NCI-H446 (cell line): ENCODE measurements at regions not wholly inside any gene's neighbourhood (a gene's known extent, or its start where the extent isn't known, plus 50 kb on each side); places are given as distances from the start of the nearest gene placed in this dataset.
"Not testable (repeated sequence)": the region's sequence is repeated elsewhere in the genome, so short reads cannot be mapped to it uniquely, and the experiment has no call there.

Experiments used
- DNase-seq, 2 experiments: peaks; one replicate each; lab custom pipeline; 2025; lab: John Stamatoyannopoulos, UW

- DNase-seq, result not testable (repeated sequence)
These were observed 603.8 kb downstream of the TTLL7 start for GRCh38 chr1:83395130-83395529.

DNA sequence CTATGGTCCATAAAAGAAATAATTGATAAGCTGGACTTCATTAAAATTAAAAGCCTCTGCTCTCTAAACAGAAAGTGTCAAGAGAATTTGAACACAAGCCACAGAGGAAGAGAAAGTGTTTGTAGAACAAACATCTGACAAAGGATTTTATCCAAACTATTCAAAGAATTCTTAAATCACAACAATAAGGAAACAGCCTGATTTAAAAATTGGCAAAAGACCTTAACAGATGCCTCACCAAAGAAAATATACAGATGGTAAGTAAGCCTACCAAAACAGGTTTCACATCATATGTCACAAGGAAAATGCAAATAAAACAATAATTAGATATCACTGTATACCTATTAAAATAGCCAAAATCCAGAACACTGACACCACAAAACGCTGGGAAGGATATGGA lies 612.0 kb downstream of the TTLL7 start:
- DNase-seq, result peak in 1 of 2 experiments; percentile 47

GRCh38 chr1:83383107-83383506 lies 615.8 kb downstream of the TTLL7 start:
- DNase-seq, result not testable (repeated sequence)

DNA sequence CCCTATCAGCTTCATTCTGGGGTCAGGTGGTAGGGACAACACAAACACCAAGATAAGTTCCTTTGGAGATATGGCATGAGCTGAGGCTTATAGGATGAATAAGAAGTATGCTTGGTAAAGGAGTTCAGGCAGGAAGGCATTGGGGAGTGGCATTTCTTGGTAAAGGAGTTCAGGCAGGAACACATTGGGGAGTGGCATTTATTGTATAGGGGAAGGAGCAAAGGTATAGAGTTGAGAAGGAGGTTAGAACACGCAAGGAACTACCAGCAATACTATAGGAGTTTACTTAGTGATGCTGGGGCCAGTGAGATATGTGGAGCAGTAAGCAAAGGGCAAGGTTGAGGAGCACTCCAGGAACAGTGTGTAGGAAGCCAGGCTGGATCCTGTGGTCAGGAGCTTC lies 625.9 kb downstream of the TTLL7 start:
- not testable (repeated sequence) for DNase-seq

GRCh38 chr1:83369853-83370252 lies 629.1 kb downstream of the TTLL7 start:
- not testable (repeated sequence) for DNase-seq

GRCh38 chr1:83365320-83365719 lies 633.6 kb downstream of the TTLL7 start:
- not testable (repeated sequence) for DNase-seq

GRCh38 chr1:83345375-83345774 lies 653.6 kb downstream of the TTLL7 start:
- DNase-seq, result not testable (repeated sequence)

DNA sequence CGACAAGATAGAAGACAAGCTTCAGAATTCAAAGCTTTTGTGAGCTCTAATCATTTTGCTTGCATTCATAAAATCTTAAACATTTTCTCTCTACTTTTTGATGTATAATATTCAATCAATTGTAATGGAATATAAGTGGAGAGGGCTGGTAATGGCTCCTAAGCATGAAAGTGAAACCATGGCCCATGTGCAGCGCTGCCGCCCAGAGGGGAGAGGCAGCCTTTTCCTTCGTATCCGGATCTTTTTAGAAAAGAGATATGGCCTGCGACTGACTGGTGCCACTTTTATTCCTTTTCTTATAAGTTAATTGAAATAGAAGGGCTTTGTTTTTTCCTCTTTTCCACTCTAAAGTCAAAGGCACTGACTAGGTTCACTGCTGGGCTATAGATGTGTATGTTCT lies 655.2 kb downstream of the TTLL7 start:
- not testable (repeated sequence) for DNase-seq

DNA sequence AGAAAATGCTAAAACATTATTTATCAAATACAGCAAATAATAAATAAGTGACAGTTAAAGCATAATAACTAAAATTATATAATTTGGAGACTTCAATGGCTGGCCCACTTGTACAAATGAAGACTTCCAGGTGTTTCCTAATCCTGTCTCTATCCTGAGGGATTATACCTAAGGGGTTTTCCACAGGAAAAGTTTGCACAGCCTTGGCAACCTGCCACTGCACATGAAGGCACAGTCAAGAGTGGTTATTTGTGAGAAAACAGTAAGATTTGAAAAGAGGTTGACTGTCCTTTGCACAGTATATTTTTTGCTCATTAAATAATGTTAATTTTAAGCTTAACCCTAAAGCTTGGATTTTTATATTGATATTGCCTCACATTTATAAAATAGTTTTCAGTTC lies 655.9 kb downstream of the TTLL7 start:
- DNase-seq, result not testable (repeated sequence)

- not testable (repeated sequence) for DNase-seq
These were observed 666.6 kb downstream of the TTLL7 start for GRCh38 chr1:83332308-83332707.

- no peak for DNase-seq
These were observed 680.6 kb downstream of the TTLL7 start for GRCh38 chr1:83318366-83318765.

DNA sequence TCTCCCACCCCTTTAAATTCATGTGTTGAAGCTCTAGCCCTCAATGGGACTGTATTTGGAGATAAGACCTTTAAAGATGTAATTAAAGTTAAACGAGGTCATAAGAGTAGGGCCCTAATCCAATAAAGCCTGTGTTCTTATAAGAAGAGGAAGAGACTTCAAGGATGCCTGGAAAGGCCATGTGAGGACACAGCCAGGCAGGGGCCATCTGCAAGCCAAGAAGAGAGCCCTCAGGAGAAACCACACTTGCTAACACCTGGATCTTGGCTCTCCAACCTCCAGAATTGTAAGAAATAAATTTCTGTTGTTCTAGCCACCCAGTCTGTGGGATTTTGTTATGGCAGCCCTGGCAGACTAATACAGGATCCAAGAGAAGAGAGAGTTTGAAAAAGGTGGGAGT lies 683.5 kb downstream of the TTLL7 start:
- not testable (repeated sequence) for DNase-seq

- not testable (repeated sequence) for DNase-seq
These were observed 688.8 kb downstream of the TTLL7 start for GRCh38 chr1:83310161-83310560.

- not testable (repeated sequence) for DNase-seq
These were observed 689.9 kb downstream of the TTLL7 start for GRCh38 chr1:83309035-83309434.

- not testable (repeated sequence) for DNase-seq
These were observed 692.1 kb downstream of the TTLL7 start for GRCh38 chr1:83306811-83307210.

- DNase-seq, result not testable (repeated sequence)
These were observed 703.3 kb downstream of the TTLL7 start for GRCh38 chr1:83295594-83295993.

- DNase-seq, result not testable (repeated sequence)
These were observed 711.5 kb downstream of the TTLL7 start for GRCh38 chr1:83287391-83287790.

- not testable (repeated sequence) for DNase-seq
These were observed 724.3 kb downstream of the TTLL7 start for GRCh38 chr1:83274656-83275055.

DNA sequence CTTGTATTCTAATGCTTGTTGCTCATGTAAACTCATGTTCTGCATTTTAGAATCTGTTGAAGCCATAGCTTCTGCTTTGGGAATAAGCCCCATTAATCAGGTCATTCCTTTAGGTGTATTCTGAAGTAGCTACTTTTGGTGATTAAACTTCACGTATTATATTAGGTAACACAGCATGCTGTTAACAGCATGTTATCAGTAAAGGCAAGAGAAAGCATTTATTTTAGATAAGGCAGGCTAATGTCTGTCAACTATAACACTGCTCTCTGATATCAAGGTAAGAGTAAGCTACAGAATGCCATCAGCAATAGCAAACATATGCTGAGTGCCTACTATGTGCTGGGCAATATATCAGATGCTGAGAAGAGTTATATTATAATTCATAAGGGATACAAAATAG lies 726.4 kb downstream of the TTLL7 start:
- DNase-seq, result not testable (repeated sequence)

GRCh38 chr1:83271834-83272233 lies 727.1 kb downstream of the TTLL7 start:
- DNase-seq, result not testable (repeated sequence)

DNA sequence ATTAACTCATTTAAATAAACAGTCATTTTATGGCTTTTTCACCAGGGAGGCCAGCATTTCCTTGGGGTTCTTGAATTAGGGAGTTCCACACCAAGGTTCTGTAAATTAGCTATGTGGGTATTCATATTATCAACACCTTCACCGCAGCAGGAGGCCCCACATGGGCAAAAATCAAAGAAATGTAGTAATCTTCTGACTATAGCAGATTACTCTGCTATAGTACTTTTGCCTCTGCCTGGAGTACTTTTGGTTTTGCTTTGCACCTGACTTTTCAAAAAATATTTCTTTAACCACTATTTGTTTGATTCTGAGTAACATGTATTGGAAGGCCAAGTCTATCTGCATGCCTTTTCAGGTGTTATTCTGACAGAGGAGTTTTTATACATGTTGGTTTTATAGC lies 728.1 kb downstream of the TTLL7 start:
- not testable (repeated sequence) for DNase-seq

DNA sequence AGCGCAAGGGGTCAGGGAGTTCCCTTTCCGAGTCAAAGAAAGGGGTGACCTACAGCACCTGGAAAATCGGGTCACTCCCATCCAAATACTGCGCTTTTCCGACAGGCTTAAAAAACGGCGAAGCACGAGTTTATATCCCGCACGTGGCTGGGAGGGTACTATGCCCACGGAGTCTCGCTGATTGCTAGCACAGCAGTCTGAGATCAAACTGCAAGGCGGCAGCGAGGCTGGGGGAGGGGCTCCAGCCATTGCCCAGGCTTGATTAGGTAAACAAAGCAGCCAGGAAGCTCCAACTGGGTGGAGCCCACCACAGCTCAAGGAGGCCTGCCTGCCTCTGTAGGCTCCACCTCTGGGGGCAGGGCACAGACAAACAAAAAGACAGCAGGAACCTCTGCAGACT lies 735.1 kb downstream of the TTLL7 start:
- DNase-seq, result not testable (repeated sequence)

DNA sequence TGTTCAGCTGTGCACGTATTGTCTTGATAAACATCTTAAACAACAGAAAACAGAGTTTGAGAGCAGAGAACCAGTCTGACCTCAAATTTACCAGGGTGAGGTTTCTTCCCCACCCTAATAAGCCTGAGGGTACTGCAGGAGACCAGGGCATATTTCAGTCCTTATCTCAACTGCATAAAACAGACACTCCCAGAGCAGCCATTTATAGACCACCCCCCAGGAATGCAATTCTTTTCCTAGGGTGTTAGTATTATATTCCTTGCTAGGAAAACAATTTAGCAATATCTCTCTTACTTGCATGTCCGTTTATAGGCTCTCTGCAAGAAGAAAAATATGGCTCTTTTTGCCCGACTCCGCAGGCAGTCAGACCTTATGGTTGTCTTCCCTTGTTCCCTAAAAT lies 747.2 kb downstream of the TTLL7 start:
- not testable (repeated sequence) for DNase-seq

- peak in 1 of 2 experiments; percentile 45 for DNase-seq
These were observed 752.2 kb downstream of the TTLL7 start for GRCh38 chr1:83246780-83247179.

DNA sequence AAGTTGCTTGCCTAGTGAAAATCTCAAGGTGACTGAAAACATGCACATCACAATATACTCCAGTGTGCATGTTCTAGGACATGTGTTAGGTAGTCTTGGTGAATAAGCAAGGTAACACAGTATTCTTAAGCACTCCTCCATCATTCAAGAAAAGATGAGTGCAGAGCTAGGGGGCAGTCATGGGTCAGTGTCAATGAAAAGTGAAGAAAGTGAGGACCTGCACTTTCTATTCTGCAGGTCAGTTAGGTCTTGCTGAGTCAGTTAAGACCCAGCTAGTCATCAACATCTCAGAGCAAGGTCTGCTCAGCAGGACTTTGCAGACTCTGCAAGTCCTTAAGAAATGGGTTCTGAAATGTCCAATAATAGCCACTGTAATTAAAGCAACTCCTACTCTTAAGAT lies 754.1 kb downstream of the TTLL7 start:
- DNase-seq, result not testable (repeated sequence)
